ENCODE measurements at regions not wholly inside any gene's neighbourhood (a gene's known extent, or its start where the extent isn't known, plus 50 kb on each side); places are given as distances from the start of the nearest gene placed in this dataset. TPM values are rescaled to one million over a fixed set of nuclear protein-coding genes. Genes with fewer than 3 reads are reported as not detected.

DNA sequence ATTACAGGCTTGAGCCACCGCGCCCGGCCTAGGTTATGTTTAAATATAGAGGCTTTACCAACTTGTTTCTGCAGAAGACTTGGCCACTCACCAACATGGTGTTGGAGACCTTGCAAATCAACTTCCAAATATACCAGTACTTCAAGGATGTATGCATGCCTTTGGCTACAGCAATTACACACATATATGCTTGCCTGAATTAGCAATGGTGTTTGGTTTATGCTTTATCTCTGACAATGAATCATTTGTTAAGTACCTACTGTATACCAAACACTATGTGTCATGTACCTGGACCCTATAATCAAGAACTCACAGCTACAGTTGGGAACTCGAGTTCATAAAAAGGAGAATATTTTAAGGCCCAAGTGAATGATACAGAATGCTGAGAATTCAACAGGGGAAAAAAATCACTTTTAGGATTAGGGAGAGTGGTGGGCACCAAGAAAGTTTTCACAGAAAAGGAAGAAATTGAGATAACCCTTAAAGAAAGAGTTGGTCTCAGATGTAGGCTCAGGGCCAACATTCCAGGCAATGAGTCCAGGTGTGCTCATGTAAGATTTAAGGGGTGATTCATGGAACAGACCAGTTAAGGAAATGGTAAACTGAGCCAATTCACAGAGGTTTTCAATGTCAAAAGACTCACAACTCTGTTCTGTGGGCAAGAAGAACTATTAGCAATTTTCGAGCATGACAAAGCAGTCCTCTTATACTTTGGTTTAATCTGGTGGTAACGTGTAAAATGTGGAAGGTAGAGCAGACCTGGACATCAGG lies 98.9 kb downstream of the BCOR start (continued):
- TF ChIP-seq ATF3 (IDR thresholded peaks at IDR 0.05) (no peak), ZNF274 (IDR thresholded peaks at IDR 0.05; ENCODE audit: low read depth, low read length) (no peak), FOSL1 (IDR thresholded peaks at IDR 0.05; ENCODE audit: low read depth) (no peak)

Small RNAs in the stretch of these regions (microRNA-seq; reads per million reads assigned to microRNA genes)
- gene MIR1587 (ENCODE audit: borderline number of aligned reads) (not detected), gene MIR3937 (ENCODE audit: borderline number of aligned reads) (not detected)

All from HCT116 (cell line).